ENCODE measurements at regions not wholly inside any gene's neighbourhood (a gene's known extent, or its start where the extent isn't known, plus 50 kb on each side); places are given as distances from the start of the nearest gene placed in this dataset.

DNA sequence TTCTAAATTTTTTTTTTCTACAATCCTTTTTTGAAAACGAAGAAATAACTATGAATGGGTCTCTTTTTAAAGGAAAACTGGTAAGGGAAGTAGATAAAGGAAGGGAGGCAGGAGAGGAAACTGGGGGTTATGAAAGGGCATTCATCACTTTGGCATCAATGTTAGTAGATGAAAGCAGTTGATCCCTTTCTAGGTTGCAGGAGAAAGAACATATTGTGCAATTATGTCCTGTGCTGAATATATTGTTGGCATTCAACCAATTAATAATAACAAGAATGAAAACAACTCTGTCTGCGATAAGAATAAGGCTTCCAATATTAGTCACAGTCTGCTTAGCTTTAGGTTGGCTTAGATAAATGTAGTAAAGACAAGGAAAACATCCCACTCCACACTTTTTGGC, 796.8 kb upstream of the KLHL1 start:
- TF ChIP-seq POLR2A (IDR thresholded peaks at IDR 0.05; ENCODE audit: low read depth, low read length) = no peak
- no peak for TF ChIP-seq POLR2AphosphoS5 (IDR thresholded peaks at IDR 0.05; ENCODE audit: low read depth, low read length)
- TF ChIP-seq TAF1 (IDR thresholded peaks at IDR 0.05; ENCODE audit: borderline replicate concordance, low read depth, low read length) = no peak
